HAP-1 (cell line): ENCODE measurements at regions not wholly inside any gene's neighbourhood (a gene's known extent, or its start where the extent isn't known, plus 50 kb on each side); places are given as distances from the start of the nearest gene placed in this dataset.

Experiments
- DNase-seq, 2 experiments: peaks; one replicate each; pipeline ENCODE4 v3.0.0-alpha.2; 2016 to 2020; ENCODE audit warnings: low spot score in 2 of 2
- H3K27me3 ChIP-seq: fragments of 250-450 bp; sonication (Bioruptor Pico); 2 replicates; pipeline ENCODE4 v1.5.1; 2020; ENCODE audit warnings: low read depth, mild to moderate bottlenecking, moderate library complexity
- H3K36me3 ChIP-seq: fragments of 250-450 bp; sonication (Bioruptor Pico); replicated peaks from 2 replicates; pipeline ENCODE4 v1.5.1; 2020; ENCODE audit warnings: mild to moderate bottlenecking
- H3K4me1 ChIP-seq: fragments of 250-450 bp; sonication (Bioruptor Pico); 2 replicates; pipeline ENCODE4 v1.5.1; 2020; ENCODE audit warnings: mild to moderate bottlenecking
- H3K4me3 ChIP-seq: fragments of 250-450 bp; sonication (Bioruptor Pico); 2 replicates; pipeline ENCODE4 v1.5.1; 2020; ENCODE audit warnings: mild to moderate bottlenecking, moderate library complexity
- H3K9me3 ChIP-seq: fragments of 250-450 bp; sonication (Bioruptor Pico); 2 replicates; pipeline ENCODE4 v1.5.1; 2020; ENCODE audit warnings: mild to moderate bottlenecking, moderate library complexity
- in situ Hi-C: fragments of 300-500 bp; cut with MboI; formaldehyde crosslinking; loops from 3 replicates; pipeline ENCODE4 v1.14.3; 2020; ENCODE audit warnings: low sequenced_read_pairs, inconsistent platforms, mixed read lengths

DNA sequence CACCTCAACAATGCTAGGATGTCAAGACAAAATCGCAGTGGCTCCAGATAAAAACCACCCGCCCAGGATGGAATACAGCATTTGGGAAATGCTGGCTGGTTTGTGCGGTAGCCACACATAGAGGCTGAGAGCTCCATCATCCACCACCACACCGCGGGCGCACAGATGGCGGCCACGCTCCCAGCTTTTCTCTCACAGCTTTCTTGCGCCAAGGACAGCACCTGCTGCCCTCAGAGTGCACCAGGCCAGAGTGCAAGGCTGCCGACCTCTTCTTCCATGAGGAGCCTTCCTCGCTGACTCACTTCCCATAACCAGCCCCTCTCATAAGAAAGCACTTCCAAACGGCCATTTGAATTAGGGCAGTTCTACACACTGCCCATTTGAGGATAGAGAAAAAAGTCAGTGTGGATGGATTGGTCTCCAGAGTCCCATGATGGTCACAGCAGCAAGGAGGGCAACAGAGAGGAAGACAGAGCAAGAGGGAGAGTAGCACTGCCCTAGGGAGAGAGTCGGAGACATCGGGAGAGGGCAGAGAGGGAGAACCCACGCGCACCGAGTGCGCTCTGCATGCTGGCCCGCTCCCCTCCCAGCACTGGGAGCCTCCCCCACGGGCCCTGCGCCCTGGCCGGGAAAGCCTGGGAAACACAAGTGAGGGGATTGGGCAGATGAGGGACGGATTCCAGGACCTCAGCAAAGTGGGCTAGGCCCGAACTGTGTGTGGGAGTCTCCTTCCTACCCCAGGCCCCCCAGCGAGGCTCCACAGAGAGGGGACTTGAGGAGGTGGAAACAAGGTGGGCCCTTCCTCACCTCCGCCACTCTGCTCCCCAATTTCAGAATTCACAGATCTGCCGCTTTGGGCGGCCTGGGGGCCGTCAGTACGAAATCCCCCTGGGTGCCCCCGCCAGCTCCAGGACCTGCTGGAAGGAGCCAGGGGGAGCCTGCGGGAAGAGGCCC lies 156.9 kb downstream of the USP12 start:
- in situ Hi-C loops = no loop called here
- Histone ChIP-seq H3K27me3 (no peaks in the 10 kb centered on the region), H3K4me3 (no peak overlapping the region), H3K4me1 (no peaks in the 10 kb centered on the region), H3K36me3 (no peaks in the 10 kb centered on the region), H3K9me3 (no peaks in the 10 kb centered on the region)
- DNase-seq = no peak

DNA sequence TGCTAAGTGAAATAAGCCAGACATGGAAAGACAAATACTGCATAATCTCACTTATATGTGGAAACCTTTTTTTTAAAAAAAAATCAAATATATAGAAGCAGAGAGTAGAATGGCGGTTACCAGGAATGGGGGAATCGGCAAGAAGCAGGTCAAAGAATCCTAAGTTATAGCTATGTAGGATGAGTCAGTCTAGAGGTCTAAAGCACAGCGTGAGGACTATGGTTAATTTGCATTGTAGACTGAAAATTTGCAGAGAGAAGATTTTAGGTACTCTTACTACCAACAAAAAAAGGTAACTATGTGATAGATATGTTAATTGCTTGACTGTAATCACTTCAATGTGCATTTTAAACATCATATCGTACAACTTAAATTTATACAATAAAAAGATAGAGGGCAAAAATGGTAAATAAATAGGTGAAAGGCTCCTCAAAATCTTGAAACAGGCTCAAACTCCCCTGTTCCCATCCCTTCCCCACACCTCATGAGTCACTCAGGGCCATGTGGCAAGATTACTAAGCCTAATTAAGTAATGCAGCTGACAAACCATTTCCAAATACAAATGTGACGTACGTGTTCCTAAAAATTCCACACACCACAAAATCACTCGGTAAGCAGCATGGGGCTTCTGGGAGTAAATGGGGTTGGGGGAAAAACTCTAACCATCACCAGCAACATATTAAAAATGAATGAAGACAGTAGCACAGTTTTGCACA lies 159.0 kb downstream of the USP12 start:
- Histone ChIP-seq H3K4me3 (no peak overlapping the region), H3K9me3 (no peaks in the 10 kb centered on the region), H3K36me3 (no peaks in the 10 kb centered on the region), H3K4me1 (no peaks in the 10 kb centered on the region), H3K27me3 (no peaks in the 10 kb centered on the region)
- in situ Hi-C loops = no loop called here
- no peak for DNase-seq

DNA sequence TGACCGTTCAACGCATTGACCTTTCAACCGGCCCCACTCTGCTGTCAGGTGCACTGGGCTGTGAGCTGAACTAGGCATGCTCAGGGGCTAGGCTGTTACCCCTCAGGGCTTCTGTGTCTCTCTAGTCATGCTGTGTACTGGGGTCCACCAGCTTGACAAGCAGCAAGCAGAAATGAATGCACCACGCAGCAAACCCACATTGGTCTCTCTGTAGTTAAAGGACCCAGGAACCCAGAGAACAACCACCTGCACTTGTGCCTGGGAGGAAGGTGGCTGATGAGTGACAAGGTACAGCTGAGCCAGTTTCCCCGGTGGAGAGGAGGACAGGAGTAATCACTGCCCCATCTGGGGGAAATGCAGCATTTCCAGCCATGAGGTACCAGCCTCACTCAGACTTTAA lies 159.9 kb downstream of the USP12 start:
- in situ Hi-C loops = no loop called here
- Histone ChIP-seq H3K4me1 (no peaks in the 10 kb centered on the region), H3K27me3 (no peaks in the 10 kb centered on the region), H3K36me3 (no peaks in the 10 kb centered on the region), H3K9me3 (no peaks in the 10 kb centered on the region), H3K4me3 (no peak overlapping the region)
- no peak for DNase-seq

DNA sequence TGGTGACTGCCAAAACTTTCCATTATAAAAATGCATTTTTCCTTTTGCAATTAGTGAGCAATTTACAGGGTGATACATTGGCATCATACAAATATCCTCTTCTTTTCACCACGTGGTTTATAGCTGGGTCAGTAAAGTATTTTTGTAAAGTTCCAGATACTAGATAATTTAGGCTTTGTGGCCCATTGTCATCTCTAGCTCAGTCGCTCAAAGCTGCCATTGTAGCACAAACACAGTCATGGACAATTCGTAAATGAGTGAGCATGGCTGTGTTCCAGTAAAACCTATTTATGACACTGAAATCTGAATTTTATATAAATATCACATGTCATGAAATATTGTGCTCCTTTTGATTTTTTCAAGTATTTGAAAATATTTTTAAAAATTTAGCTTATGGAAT lies 162.9 kb downstream of the USP12 start:
- Histone ChIP-seq H3K4me1 (no peaks in the 10 kb centered on the region), H3K4me3 (no peak overlapping the region), H3K36me3 (no peaks in the 10 kb centered on the region), H3K9me3 (no peaks in the 10 kb centered on the region), H3K27me3 (no peaks in the 10 kb centered on the region)
- DNase-seq = no peak
- in situ Hi-C loops = no loop called here

DNA sequence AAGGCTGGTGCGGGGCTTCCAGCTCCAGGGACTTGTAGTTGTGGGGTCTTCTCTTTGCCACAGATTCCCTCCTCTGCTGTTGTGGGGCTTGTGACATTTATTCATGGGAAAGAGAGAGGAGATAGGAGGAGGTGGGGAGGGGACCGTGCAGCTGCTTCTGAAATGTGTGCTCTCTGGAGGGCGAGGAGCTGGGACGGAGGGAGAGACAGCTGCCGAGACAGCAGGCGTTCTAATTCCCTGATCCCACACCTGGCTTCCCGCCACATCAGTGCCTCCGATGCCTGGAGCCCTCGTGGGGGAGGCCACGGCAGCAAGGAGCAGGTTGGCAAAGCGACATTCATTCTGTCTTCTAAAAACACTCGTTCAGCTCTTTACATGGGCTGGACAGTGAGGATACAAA lies 164.4 kb downstream of the USP12 start:
- Histone ChIP-seq H3K4me3 (no peak overlapping the region), H3K4me1 (no peaks in the 10 kb centered on the region), H3K9me3 (no peaks in the 10 kb centered on the region), H3K36me3 (no peaks in the 10 kb centered on the region), H3K27me3 (no peaks in the 10 kb centered on the region)
- DNase-seq = no peak
- in situ Hi-C loops = no loop called here

DNA sequence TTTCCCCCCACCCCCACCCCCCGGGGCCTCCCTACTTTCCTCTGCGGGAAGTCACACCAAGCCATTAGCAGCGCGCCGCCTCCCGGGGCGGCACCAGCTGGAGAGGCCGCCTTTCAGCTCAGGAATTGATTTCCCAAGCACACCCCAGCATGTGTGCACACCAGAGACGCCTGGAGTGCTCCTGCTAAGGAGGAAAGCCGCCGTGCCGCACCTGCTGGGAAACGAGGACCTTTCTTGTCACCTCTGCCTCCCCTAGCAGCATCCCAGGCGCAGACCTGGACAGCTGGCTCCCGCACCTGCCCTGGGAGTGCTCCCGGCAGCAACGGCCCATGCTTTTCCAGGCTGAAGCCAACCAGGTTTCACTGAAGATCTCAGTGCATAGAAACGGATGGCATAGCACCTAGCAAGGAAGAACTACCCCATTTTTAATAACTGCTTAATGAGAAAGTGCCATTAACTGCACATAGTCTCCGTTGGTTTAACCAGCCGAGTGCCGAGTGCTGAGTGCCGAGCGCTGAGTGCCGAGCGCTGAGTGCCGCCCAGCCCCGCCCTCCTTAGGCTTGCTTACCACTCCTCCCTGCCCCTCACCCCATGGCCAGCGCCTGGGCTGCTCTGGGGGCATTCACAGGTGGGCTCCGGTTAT lies 165.0 kb downstream of the USP12 start:
- Histone ChIP-seq H3K9me3 (no peaks in the 10 kb centered on the region), H3K4me3 (peak overlapping the region; percentile 6; the same call in 1 of the 2 replicates), H3K27me3 (no peaks in the 10 kb centered on the region), H3K36me3 (no peaks in the 10 kb centered on the region), H3K4me1 (no peaks in the 10 kb centered on the region)
- DNase-seq = peak in 1 of 2 experiments; percentile 22
- in situ Hi-C loops = no loop called here

DNA sequence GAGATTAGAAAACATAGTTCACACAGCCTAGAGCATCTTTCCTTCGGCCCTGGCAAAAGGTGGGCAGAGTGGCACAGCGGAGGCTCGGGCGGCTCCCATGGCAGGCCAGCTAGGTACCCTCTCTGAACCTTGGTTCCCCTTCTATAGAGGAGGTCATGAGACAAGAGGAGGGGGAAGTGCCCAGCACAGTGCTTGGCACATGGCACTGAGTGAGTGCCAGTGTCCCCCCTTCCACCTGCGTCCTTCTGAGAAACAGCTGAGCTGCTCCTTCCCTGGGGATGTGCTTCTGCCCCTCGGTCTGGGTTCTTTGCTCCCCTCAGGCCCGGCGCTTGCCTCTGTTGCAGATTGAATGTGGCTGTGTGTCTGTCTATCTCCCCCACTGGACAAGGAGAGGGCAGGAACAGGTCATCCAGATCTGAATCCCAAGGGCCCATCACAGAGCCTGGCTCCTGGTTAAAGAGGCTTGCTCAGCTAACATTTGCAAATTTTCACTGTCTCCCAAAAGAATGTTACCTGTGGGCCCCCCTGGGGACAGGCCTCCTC lies 165.6 kb downstream of the USP12 start:
- Histone ChIP-seq H3K9me3 (no peaks in the 10 kb centered on the region), H3K4me3 (no peak overlapping the region), H3K27me3 (no peaks in the 10 kb centered on the region), H3K36me3 (no peaks in the 10 kb centered on the region), H3K4me1 (no peaks in the 10 kb centered on the region)
- no peak for DNase-seq
- in situ Hi-C loops = no loop called here

DNA sequence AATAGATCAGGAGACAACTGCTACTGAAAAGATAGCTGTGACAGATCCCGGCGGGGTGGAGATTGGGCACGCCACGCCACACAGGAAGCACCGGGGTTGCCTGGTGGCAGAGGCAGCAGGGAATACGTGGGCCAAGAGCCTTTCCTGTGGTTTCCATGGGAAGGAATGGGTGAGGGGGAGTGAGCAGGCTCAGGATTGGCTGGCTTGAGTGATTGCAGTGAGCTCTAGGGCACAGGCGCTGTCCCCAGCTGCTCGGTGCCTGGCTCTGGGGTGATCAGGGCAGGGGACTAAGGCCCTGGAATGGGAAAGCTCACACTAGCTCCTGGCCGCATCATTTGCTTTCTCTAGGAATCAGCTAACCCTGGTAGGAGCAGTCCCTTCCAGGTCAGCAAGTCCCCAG lies 166.1 kb downstream of the USP12 start:
- no peaks in the 10 kb centered on the region for H3K4me1 ChIP-seq
- DNase-seq = no peak
- H3K9me3 ChIP-seq = no peaks in the 10 kb centered on the region
- H3K36me3 ChIP-seq = no peaks in the 10 kb centered on the region
- in situ Hi-C loops = no loop called here
- H3K4me3 ChIP-seq = no peak overlapping the region
- no peaks in the 10 kb centered on the region for H3K27me3 ChIP-seq

DNA sequence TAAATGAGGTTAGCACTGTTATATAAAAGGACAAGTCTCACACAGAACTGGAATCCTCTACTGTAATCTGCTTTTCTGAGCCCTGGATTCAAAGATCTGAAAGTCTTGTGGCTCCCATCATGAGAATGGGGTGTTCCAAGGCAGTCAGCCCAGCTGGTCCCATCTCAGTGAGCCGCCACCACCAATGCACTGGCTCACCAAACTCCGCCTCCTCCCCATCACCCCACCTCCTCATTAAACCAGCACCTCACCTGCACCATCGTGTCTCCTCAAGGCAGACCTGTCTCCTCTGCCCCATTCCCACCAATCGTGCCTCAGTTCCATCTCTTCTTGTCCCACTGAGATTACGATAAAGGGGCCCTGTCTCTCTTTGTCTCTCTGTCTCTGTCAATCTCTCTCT lies 166.7 kb downstream of the USP12 start:
- H3K9me3 ChIP-seq = no peaks in the 10 kb centered on the region
- no peaks in the 10 kb centered on the region for H3K27me3 ChIP-seq
- no peaks in the 10 kb centered on the region for H3K36me3 ChIP-seq
- in situ Hi-C loops = no loop called here
- H3K4me3 ChIP-seq = no peak overlapping the region
- no peaks in the 10 kb centered on the region for H3K4me1 ChIP-seq
- DNase-seq = no peak

DNA sequence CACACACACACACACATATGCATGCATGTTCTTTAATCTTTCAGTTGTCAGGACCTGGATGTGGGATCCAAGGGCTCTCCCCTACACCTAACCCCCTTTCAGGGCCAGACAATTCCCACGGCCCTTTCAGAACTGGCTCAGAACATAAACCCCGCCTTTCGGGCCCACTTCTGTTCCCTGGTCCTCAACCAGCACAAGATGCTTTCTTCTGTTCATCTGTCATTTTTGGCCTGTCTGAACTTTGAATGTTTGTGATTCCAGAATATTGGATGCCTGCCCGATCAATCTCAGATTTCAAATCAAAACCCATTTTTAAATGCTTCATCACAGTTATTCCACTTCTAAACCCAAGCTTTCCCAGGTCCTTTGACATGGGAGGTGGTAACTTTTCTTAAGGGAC lies 167.3 kb downstream of the USP12 start:
- no peaks in the 10 kb centered on the region for H3K4me1 ChIP-seq
- DNase-seq = no peak
- no peaks in the 10 kb centered on the region for H3K27me3 ChIP-seq
- H3K4me3 ChIP-seq = no peak overlapping the region
- no peaks in the 10 kb centered on the region for H3K36me3 ChIP-seq
- in situ Hi-C loops = no loop called here
- no peaks in the 10 kb centered on the region for H3K9me3 ChIP-seq

DNA sequence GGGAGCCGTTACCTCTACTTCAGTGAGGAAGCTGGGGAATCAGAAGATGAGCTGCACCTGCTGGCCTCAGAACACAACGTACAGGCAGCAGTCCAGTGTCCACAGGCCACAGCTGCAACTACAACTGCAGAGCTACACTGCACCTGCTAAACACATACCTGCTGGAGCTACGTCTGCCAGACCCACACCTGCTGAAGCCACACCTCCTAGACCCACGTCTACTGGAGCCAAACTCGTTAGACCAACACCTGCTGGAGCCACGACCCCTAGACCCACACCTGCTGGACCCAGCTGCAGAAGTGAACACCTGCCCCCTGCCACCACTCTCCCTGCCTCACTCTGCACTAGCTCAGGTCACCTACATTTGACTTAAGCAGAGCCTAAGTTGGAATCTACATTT lies 169.9 kb downstream of the USP12 start:
- no peak for DNase-seq
- no peaks in the 10 kb centered on the region for H3K27me3 ChIP-seq
- H3K4me3 ChIP-seq = no peak overlapping the region
- H3K4me1 ChIP-seq = no peaks in the 10 kb centered on the region
- no peaks in the 10 kb centered on the region for H3K36me3 ChIP-seq
- in situ Hi-C loops = no loop called here
- H3K9me3 ChIP-seq = no peaks in the 10 kb centered on the region

DNA sequence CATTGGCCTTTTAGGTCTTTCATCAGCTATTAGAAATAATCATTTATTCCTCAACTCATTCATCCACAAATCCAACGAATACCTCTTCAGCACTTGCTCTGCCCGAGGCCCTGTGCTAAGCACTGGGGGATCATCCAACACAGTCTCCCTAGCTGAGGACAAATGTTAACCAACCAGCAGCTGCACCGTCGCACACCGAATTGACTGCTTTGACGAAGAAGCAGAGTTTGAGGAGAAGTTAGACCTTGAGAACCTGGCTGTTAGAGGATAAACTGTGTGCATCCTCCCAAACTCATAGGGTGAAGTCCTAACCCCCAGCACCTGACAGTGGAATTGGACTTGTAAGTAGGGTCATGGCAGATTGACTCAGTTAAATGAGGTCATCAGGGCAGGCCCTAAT lies 170.9 kb downstream of the USP12 start:
- no peaks in the 10 kb centered on the region for H3K36me3 ChIP-seq
- no peak for DNase-seq
- no peaks in the 10 kb centered on the region for H3K27me3 ChIP-seq
- no peak overlapping the region for H3K4me3 ChIP-seq
- in situ Hi-C loops = no loop called here
- no peaks in the 10 kb centered on the region for H3K9me3 ChIP-seq
- H3K4me1 ChIP-seq = no peaks in the 10 kb centered on the region

DNA sequence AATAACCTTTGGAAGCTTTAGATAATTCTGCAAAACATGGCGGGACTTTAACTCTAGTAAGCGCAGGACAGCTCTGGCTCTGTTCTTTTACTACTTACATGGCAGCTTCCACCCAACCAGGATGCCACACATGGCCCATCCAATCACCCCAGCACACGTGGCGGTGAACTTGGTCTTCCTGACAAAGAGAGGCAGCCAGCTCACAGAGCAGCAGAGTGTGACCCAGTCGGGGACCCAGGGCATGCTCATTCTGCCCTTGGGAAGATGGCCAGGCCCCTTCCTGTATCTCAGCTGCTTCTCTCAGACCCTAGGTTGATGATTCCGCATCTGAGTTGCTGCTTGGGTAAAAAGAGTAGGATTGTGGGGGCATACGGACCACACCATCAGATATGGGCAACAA lies 172.1 kb downstream of the USP12 start:
- Histone ChIP-seq H3K27me3 (no peaks in the 10 kb centered on the region), H3K36me3 (no peaks in the 10 kb centered on the region), H3K4me3 (no peak overlapping the region), H3K4me1 (no peaks in the 10 kb centered on the region), H3K9me3 (no peaks in the 10 kb centered on the region)
- in situ Hi-C loops = no loop called here
- DNase-seq = no peak

DNA sequence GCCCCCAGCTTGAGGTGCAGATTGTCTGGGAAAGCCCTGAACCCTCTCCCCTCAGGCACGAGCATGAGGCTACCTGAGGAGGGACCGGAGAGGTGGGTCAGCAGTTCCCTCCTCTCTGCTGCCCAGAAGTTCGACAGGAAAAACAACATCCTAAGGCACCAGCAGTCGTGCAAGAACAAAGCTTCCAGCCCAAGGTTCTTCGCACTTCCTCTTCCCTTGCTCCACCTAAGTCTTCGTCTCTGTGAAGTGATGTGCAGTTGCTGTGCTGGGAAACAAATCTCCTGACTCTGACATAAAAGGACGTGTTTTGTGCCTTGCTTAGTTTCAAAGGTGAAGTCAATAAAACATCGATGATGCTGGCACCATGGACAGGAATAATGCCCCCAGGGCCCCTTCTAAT lies 173.3 kb downstream of the USP12 start:
- no peak for DNase-seq
- Histone ChIP-seq H3K27me3 (no peaks in the 10 kb centered on the region), H3K36me3 (no peaks in the 10 kb centered on the region), H3K4me3 (no peak overlapping the region), H3K4me1 (no peaks in the 10 kb centered on the region), H3K9me3 (no peaks in the 10 kb centered on the region)
- in situ Hi-C loops = no loop called here
